NOMO-1 treated with dmso at 0.1 percent for 144 hours (cell line): ENCODE measurements at regions not wholly inside any gene's neighbourhood (a gene's known extent, or its start where the extent isn't known, plus 50 kb on each side); places are given as distances from the start of the nearest gene placed in this dataset.
A peak's percentile ranks its signal among the peaks of the same experiment; 100 is the strongest.
"Not testable (repeated sequence)": the region's sequence is repeated elsewhere in the genome, so short reads cannot be mapped to it uniquely, and the experiment has no call there.

Source experiments
- DNase-seq: peaks from one replicate; lab custom pipeline; 2025; ENCODE audit not compliant: unreplicated experiment; lab: John Stamatoyannopoulos, UW

DNA sequence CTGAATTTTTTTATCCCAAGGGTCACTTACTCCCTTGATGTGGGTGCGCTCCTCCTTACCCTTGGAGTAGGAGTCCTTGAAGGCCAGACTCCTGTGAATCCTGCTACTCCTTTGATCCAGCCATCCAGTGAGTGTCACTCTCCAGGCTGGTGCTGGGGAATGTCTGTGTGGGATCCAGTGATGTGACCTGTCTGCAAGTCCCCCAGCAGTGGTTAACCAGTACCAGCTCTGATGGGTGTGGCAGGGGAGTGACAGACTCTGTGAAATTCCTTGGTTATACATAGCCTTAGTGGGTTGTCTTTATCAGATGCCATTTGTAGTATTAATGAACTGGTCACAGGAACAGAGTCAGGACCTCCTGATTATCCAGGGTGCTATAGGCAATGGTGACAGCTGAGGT lies 409.5 kb upstream of the LMO3 start:
- DNase-seq, result no peak

DNA sequence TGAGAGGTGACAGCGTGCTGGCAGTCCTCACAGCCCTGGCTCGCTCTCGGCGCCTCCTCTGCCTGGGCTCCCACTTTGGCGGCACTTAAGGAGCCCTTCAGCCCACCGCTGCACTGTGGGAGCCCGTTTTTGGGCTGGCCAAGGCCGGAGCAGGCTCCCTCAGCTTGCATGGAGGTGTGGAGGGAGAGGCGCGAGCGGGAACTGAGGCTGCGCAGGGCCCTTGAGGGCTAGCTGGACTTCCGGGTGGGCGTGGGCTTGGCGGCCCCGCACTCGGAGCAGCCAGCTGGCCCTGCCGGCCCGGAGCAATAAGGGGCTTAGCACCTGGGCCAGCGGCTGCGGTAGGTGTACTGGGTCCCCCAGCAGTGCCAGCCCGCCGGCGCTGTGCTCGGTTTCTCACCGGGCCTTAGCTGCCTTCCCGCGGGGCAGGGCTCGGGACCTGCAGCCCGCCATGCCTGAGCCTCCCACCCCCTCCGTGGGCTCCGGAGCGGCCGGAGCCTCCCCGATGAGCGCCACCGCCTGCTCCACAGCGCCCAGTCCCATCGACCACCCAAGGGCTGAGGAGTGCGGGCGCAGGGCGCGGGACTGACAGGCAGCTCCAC lies 401.6 kb upstream of the LMO3 start:
- DNase-seq, result not testable (repeated sequence)

DNA sequence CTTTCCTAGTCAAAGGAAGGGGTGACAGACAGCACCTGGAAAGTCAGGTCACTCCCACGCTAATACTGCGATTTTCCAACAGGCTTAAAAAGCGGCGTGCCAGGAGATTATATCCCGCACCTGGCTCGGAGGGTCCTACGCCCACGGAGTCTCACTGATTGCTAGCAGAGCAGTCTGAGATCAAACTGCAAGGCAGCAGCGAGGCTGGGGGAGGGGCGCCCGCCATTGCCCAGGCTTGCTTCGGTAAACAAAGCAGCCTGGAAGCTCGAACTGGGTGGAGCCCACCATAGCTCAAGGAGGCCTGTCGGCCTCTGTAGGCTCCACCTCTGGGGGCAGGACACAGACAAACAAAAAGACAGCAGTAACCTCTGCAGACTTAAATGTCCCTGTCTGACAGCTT lies 392.6 kb upstream of the LMO3 start:
- not testable (repeated sequence) for DNase-seq

DNA sequence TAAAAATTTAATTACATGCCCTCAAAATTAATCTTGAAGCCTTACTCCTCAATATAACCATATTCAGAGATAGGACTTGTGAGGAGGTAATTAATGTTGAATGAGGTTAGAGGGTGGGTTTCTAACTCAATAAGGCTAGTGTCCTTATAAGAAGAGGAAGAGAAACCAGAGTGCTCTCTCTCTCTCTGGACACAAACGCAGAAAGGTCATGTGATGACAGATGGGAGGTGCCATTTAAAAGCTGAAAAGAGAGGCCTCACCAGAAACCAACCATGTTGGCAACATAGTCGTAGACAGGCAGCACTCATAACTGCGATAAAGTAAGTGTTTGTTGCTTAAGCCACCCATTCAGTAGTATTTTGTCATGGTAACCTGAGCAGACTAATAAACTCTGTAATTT lies 378.5 kb upstream of the LMO3 start:
- DNase-seq, result no peak

DNA sequence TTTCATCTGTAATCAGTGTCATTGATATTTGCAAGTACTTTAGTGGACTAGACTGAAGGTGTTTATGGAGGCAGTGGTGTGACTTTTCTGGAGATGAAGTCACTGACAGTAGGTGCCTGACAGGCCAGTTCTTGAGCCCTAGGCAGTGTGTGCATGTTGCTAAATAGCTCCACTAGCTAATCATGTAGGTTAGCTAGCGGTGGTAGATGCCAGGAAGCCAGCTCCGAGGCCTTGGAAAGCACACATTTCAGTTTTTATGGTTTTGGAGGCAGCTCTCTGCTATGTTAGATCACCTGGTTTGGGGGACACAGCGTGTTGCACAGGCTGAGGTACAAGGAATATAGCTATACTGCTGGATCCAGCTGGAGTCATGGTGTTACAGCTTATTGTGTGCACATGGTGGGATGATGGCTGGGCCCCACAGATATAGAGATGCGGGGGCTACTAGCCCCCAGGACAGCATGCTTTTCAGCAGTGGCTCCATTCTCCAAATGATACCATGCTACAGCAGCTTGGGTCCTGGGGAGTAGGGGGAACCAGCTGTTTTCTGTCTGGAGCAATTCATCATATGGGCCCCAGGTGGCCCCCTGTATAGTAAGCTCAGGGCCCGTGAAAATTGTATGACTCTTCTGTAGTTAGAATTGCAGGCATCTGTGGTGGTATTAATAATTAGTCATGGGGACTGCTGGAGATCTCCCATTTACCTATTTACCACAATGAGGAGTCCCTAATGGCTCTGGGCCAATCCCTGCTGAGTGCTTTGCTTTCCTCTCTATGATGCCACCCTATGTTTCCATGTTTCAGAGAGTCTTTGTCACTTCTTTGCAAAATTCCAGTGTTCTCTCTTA lies 367.2 kb upstream of the LMO3 start:
- DNase-seq, result no peak

DNA sequence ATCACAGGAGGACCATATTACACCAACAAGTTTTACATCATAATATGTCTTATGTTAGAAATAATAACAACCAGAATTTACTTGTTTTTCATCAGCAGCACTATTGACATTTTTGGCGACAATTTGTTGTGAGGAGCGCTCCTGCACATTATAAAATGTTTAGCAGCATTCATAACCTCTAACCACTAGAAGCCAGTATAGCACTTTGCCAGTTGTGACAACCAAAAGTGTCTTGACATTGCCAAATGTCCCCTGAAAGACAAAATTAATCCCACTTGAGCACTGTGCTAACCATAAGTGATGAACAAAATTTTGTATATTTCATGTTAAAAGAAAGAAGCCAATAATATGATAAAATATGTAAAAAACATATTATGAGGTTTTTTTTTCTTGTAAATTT lies 356.9 kb upstream of the LMO3 start:
- no peak for DNase-seq

DNA sequence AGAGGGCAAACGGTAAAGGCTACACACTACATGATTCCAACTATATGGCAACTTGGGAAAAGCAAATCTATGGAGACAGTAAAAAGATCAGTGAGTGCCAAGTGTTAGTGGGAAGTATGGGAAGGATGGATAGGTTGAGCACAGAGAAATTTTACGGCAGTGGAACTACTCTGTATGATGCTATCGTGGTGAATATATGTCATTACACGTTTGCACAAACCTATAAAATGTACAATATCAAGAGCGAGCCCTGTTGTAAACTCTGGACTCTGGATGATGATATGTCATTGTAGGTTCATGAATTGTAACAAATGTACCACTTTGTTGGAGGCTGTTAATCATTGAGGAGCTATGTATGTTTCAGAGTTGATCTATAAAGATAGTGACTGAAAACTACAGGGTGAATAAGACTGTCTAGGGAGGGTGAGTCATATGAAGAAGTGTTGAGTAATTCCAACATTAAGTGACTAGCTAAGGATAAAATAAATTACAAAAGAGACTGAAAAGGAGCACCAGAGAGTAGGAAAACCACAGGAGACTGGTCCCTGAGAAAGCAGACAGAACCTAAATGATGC lies 349.2 kb upstream of the LMO3 start:
- DNase-seq, result no peak

DNA sequence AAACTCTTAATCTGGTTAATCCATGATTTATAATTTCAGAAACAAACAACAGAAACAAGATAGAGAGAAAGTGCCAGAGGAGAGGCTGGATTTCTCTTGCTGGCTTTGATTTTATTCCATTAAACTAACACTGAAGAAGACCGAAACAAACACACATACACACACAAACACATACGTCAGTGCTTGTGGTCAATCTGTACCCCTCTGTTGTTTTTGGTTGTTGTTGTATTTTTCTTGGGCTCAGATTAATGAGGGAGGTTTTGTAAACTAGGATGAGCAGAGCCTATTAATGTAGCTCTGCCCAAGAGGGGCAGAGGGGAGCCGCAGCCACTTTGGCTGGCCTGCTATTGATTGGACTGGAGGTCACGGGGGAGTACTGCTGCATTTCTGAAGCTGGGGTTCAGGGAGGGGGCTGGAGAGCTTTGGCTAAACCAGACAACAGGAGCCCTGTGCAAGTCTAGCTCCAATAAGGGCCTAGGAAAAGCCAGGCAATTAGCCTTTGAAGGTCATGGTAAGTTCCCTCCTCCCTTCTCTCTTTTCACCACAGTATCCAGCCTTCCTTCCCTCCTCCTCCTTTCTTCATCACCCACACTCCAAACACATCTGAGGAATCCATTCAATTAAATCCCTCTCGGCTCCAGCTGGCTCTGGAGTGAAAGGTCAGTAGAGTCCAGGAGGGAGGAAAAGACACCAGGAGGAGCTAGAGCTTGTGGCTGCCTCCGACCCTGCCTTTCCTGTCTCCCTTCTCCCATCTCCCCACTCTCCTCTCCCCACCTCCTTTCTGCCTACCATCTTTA lies 344.1 kb upstream of the LMO3 start:
- DNase-seq, result no peak

DNA sequence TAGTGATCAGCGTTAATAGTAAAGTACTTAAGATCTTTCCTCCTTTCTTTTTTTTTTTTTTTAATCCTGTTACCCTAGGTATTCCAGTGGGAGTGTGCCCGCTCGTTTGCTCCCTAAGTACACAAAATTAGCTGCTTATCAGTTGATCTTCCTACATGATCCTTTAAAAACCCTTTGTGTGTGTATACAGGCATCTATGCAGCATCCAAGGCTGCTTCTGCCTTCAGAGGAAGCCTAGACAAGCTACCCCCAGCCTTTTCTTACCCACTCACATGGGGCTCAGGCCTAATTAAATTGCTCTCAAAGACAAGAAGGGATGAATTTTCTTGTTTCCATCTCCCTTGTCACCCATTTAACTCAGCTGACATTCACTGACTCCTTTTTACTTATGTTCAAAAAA lies 343.4 kb upstream of the LMO3 start:
- DNase-seq, result no peak

DNA sequence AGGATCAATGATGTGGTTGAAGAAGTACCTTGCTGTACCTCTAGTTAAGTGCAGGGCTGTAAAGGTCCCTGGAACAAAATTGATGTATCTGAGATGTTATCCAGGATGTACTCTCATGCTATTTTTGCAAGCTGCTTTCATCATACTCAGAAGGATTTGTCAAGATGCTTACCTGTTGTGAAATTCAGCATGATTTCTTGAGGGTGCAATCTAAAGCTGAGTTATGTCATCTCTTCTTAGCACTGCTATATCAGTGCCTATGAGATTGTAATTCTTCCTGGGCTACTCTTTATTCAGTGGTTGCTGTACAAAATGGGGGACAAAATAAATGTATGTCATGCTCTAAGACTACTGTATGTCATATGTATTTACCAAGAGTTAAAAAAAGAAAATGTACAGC lies 340.7 kb upstream of the LMO3 start:
- no peak for DNase-seq

DNA sequence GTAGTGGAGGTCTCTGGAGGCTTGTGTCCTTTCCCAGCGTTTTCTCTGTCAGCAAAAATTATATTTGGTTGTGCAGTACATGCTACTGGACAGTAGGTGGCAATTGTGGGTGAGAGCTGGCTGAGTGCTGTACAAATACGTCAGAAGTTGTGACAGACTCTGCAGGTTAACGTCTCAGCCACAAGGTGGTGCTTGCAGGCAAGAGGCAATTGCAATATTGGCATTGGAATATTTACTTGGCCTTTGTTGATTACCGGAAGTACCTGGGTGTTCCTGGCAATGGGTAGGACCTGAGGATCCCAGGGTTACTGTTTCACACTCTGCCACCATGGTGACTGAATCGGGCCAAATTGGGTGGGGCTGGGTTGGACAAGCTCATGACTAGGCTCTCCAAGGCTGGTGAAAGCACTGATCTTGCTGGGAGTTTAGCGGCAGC lies 333.9 kb upstream of the LMO3 start:
- peak; percentile 28 for DNase-seq

DNA sequence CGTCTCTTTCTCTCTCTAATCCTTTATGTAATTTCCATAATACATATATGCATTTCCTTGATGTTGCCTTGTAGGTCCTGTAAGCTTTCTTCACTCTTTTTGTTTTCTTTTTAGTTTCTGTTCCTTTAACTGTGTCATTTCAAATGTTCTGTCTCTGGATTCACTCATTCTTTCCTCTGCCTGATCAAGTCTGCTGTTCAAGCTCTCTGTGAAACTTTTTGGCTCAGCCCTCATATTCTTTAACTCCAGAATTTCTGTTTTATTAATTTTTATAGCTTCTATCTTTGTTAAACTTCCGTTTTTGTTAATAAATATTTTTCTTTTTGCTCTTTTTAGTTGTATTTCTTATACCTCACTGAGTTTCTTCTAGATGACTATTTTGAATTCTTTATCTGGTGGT lies 321.3 kb upstream of the LMO3 start:
- DNase-seq, result no peak

DNA sequence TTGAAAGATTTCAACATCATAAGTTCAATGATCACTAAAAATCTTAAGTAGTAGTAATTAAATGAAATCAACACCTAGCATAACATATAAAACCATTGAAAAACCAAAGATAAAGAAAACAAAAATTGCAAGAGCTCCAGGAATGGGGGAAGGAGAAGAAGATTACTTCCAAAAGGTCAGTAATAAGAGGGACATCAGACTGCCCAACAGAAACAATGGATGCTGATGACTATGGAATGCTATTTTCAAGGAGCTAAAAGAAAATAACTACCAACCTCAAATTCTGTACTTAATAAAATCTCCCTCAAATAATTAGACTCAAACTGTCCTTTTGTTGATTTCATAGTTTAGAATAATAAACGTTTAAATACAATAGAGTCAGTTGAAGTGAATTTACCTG lies 314.5 kb upstream of the LMO3 start:
- DNase-seq, result no peak

DNA sequence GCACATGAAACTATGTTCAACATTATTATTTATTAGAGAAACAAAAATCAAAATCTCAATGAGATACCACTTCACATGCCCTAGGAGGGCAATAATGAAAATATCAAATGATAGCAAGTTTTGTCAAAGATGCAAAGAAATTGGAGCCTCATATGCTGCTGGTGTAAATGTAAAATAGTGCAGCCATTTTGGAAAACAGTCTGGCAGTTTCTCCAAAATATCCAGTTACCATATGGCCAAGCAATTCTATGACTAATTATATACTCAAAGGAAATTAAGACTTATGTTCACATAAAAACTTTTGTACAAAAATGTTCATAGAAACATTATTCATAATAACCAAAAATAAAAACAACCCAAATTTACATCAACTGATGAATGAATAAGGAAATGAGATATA lies 313.6 kb upstream of the LMO3 start:
- no peak for DNase-seq

DNA sequence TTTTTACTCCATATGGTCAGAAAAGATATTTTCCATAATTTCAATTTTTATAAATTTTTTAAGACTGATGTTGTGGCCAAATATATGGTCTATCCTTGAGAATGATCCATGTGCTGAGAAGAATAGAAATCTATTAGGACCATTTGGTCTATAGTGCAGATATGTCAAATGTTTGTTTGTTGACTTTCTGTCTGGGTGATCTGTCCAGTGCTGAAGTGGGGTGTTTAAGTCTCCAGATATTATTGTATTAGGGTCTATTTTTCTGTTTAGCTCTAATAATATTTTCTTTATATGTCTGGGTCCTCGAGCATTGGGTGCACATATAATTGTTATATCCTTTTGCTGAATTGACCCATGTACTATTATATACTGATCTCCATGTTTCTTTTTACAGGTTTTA lies 308.9 kb upstream of the LMO3 start:
- DNase-seq, result no peak

DNA sequence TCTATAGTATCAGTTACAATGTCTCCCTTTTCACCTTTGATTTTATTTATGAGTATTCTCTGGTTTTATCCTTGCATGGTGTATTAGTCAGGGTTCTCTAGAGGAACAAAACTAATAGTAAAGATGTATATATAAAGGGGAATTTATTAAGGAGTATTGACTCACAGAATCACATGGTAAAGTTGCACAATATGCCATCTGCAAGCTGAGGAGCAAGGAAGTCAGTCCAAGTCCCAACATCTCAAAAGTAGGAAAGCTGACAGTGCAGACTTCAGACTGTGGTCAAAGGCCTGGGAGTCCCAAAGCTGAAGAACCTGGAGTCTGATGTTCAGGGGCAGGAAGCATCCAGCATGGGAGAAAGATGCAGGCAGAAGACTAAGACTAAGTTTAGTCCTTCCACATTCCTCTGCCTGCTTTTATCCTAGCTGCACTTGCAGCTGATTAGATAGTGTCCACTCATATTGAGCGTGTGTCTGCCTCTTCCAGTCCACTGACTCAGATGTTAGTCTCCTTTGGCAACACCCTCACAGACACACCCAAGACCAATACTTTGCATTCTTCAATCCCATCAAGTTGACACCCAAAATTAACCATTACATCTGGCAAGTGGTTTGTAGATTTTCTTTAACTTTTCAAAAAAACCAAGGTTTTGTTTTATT lies 308.0 kb upstream of the LMO3 start:
- DNase-seq, result no peak

DNA sequence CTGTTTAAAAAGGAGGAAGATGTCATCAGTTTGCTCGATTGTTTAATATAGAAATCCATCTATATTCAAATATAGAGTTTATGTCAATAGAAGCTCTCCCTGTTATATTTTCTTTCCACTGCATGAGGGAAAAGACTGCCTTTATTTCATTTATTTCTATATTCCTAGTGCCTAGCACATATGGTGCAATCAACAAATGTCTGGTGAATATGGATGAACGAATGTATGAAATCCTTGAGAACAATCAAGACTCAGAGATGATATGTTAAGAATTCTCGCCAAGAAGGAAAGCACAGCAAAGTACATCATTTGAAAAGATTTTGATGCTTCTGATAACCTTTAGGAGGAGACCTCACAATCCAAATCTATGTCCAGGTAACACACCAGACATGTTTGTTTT lies 296.0 kb upstream of the LMO3 start:
- no peak for DNase-seq

DNA sequence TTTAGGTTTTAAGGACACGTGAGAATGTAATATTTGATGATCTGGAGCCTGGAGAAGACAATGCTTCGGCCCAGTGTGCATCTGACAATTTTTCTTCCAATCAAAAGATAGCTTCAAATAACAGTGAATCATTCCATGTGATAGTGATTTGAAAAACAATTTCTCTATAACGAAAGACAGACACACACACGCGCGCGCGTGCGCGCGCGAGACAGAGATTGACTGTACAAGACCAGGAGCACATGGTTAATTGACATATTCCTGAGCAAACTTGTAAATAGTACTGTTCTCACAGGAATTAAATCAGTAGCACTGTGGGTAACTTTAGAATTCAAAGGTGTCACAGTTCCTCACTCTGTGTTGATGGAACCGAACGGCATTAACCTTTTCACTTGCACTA lies 287.5 kb upstream of the LMO3 start:
- no peak for DNase-seq

DNA sequence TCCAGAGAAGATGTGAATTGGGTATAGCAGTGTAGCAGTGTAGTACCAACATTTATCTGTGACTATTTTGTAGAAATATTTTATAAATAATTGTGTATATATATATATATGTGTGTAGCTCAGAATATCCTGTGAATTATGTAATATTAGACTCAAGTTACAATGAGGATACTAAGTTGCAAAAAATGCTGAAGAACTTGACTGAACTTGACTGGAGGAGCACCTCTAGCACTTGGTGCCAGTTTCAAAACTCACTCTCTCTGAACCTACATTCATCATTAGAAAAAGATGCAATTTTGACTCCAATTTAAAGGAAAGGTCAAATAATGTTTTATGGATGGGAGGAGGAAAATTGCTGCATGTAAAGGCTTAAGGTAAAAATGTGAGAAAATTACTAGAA lies 285.7 kb upstream of the LMO3 start:
- DNase-seq, result no peak

DNA sequence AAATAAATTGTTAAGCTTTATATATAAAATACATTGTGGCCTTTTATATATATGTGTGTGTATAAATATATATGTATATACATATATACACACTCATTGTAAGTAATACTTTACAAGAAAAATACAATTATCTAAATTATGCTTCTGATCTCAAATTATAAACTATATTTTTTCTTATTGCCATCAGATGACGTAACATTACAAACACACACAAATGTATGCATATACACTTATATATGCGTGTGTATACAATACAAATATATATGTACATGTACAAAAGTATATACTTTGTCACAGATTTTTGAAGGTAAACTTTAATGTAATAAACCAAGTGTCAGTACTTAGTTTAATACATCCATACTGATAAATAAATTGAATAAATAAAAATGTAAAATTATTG lies 278.9 kb upstream of the LMO3 start:
- DNase-seq, result no peak

DNA sequence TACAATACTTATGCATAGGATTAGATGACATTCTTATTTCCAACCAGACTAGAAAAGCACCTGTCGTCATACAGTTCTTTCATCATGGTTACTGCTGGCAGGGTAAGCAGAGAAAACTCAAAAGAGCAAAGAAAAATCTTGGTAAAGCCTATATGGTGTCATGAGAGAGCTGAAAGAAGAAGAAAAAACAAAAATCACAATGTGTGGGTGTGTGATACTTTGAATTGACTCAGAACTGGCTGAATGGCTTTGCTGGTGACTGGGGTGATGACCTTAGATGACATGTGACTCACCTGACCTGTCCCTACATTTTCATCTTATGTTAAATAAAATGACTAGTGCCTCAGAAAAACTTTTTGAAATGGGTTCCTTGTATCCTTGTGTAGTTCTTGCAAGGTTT lies 278.1 kb upstream of the LMO3 start:
- DNase-seq, result no peak
